ENCODE measurements at regions not wholly inside any gene's neighbourhood (a gene's known extent, or its start where the extent isn't known, plus 50 kb on each side); places are given as distances from the start of the nearest gene placed in this dataset.

GRCh38 chr5:57989378-57989777 is 470.5 kb downstream of the PLK2 start:
- TF ChIP-seq, protein P1, sequence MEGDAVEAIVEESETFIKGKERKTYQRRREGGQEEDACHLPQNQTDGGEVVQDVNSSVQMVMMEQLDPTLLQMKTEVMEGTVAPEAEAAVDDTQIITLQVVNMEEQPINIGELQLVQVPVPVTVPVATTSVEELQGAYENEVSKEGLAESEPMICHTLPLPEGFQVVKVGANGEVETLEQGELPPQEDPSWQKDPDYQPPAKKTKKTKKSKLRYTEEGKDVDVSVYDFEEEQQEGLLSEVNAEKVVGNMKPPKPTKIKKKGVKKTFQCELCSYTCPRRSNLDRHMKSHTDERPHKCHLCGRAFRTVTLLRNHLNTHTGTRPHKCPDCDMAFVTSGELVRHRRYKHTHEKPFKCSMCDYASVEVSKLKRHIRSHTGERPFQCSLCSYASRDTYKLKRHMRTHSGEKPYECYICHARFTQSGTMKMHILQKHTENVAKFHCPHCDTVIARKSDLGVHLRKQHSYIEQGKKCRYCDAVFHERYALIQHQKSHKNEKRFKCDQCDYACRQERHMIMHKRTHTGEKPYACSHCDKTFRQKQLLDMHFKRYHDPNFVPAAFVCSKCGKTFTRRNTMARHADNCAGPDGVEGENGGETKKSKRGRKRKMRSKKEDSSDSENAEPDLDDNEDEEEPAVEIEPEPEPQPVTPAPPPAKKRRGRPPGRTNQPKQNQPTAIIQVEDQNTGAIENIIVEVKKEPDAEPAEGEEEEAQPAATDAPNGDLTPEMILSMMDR (IDR thresholded peaks at IDR 0.05) = no peak
- no peak for TF ChIP-seq EZH2 (IDR thresholded peaks at IDR 0.05)
